Naive thymus-derived CD8-positive, alpha-beta T cell (primary cell): ENCODE measurements at regions not wholly inside any gene's neighbourhood (a gene's known extent, or its start where the extent isn't known, plus 50 kb on each side); places are given as distances from the start of the nearest gene placed in this dataset.
"Not testable (repeated sequence)": the region's sequence is repeated elsewhere in the genome, so short reads cannot be mapped to it uniquely, and the experiment has no call there.

Experiments
- ATAC-seq, 2 donors: fragments of 150-1000 bp; cut with Tn5 transposase in 1 of 2; sonication (Bioruptor Pico), chemical (Tn5 transposase) in 1 of 2; 1 replicate in 1 of 2; 2 replicates in 1 of 2; pipeline ENCODE4 v1.10.0; 2021; ENCODE audit warnings: mild to moderate bottlenecking in 2 of 2, moderate library complexity in 2 of 2
- POLR2A ChIA-PET: fragments of 350-600 bp; sonication (Branson Sonifier 250); formaldehyde crosslinking; loops from one replicate; lab custom pipeline; 2021; ENCODE audit warnings: antibody characterized with exemption; lab: Charles Lee
- DNase-seq, 10 donors: peaks; one replicate each; pipeline versions ENCODE4 v3.0.0 to v3.0.0-alpha.2; 2020 to 2022
- H3K27ac Mint-ChIP-seq, 10 donors: one replicate each; pipeline ENCODE4 v1.8.0; 2020 to 2022; ENCODE audit warnings: mild to moderate bottlenecking in 10 of 10, mixed read lengths in 10 of 10, moderate library complexity in 4 of 10, inconsistent platforms in 1 of 10
- H3K27me3 Mint-ChIP-seq, 5 donors: one replicate each; pipeline ENCODE4 v1.8.0; 2021 to 2022; ENCODE audit warnings: mixed read lengths in 5 of 5
- H3K36me3 Mint-ChIP-seq, 3 donors: one replicate each; pipeline ENCODE4 v1.8.0; 2020 to 2022; ENCODE audit warnings: mixed read lengths in 3 of 3, mild to moderate bottlenecking in 2 of 3, inconsistent platforms in 1 of 3
- H3K4me1 Mint-ChIP-seq, 4 donors: one replicate each; pipeline ENCODE4 v1.8.0; 2021 to 2022; ENCODE audit warnings: mixed read lengths in 4 of 4
- H3K4me3 Mint-ChIP-seq, 10 donors: one replicate each; pipeline ENCODE4 v1.8.0; 2020 to 2022; ENCODE audit warnings: mild to moderate bottlenecking in 10 of 10, mixed read lengths in 10 of 10, moderate library complexity in 6 of 10, inconsistent platforms in 1 of 10
- H3K9me3 Mint-ChIP-seq, 9 donors: one replicate each; pipeline ENCODE4 v1.8.0; 2020 to 2022; ENCODE audit warnings: mixed read lengths in 9 of 9, mild to moderate bottlenecking in 3 of 9, inconsistent platforms in 1 of 9, moderate library complexity in 1 of 9

GRCh38 chr7:51455086-51455485 is 138.5 kb upstream of the COBL start:
- POLR2A ChIA-PET: no interaction called here
- no peak overlapping the region for H3K4me3 Mint-ChIP-seq
- H3K27ac Mint-ChIP-seq: no peak overlapping the region
- peaks cover 0 to 6% (median 0%) of the 10 kb centered on the region in 5 donors for H3K27me3 Mint-ChIP-seq
- H3K9me3 Mint-ChIP-seq: peaks cover 0 to 6% (median 0%) of the 10 kb centered on the region in 9 donors
- DNase-seq (no peak), ATAC-seq (no peak)
- H3K4me1 Mint-ChIP-seq: no peaks in the 10 kb centered on the region
- H3K36me3 Mint-ChIP-seq: no peaks in the 10 kb centered on the region

GRCh38 chr7:51452694-51453093 is 136.1 kb upstream of the COBL start:
- POLR2A ChIA-PET: no interaction called here
- Mint-ChIP-seq H3K27me3 (peaks cover 0 to 11% (median 2%) of the 10 kb centered on the region in 5 donors), H3K4me3 (no peak overlapping the region), H3K27ac (no peak overlapping the region), H3K36me3 (no peaks in the 10 kb centered on the region), H3K4me1 (no peaks in the 10 kb centered on the region), H3K9me3 (peaks cover 0 to 8% (median 0%) of the 10 kb centered on the region in 9 donors)
- DNase-seq: no peak
- no peak for ATAC-seq

GRCh38 chr7:51451751-51452476 is 135.3 kb upstream of the COBL start:
- Mint-ChIP-seq H3K36me3 (no peaks in the 10 kb centered on the region), H3K27ac (no peak overlapping the region), H3K27me3 (peaks cover 0 to 11% (median 4%) of the 10 kb centered on the region in 5 donors), H3K9me3 (peaks cover 0 to 8% (median 0%) of the 10 kb centered on the region in 9 donors), H3K4me1 (no peaks in the 10 kb centered on the region), H3K4me3 (no peak overlapping the region)
- ATAC-seq: no peak
- DNase-seq: no peak
- POLR2A ChIA-PET: no interaction called here

GRCh38 chr7:51450541-51450940 is 133.9 kb upstream of the COBL start:
- DNase-seq (no peak), ATAC-seq (no peak)
- Mint-ChIP-seq H3K4me3 (no peak overlapping the region), H3K9me3 (peaks cover 0 to 8% (median 0%) of the 10 kb centered on the region in 9 donors), H3K27ac (no peak overlapping the region), H3K27me3 (peaks cover 0 to 12% (median 8%) of the 10 kb centered on the region in 5 donors), H3K4me1 (no peaks in the 10 kb centered on the region), H3K36me3 (no peaks in the 10 kb centered on the region)
- POLR2A ChIA-PET: no interaction called here

GRCh38 chr7:51446785-51447184 is 130.2 kb upstream of the COBL start:
- no peak overlapping the region for H3K27ac Mint-ChIP-seq
- H3K27me3 Mint-ChIP-seq: peaks cover 0 to 12% (median 9%) of the 10 kb centered on the region in 5 donors
- H3K4me3 Mint-ChIP-seq: no peak overlapping the region
- H3K36me3 Mint-ChIP-seq: peaks cover 0 to 11% (median 4%) of the 10 kb centered on the region in 3 donors
- H3K4me1 Mint-ChIP-seq: no peaks in the 10 kb centered on the region
- peaks cover 6 to 19% (median 11%) of the 10 kb centered on the region in 9 donors for H3K9me3 Mint-ChIP-seq
- ATAC-seq (no peak), DNase-seq (no peak)
- POLR2A ChIA-PET: no interaction called here

GRCh38 chr7:51446356-51446755 is 129.7 kb upstream of the COBL start:
- H3K27me3 Mint-ChIP-seq: peaks cover 0 to 12% (median 9%) of the 10 kb centered on the region in 5 donors
- ATAC-seq: no peak
- H3K4me3 Mint-ChIP-seq: no peak overlapping the region
- DNase-seq: no peak
- no peak overlapping the region for H3K27ac Mint-ChIP-seq
- H3K9me3 Mint-ChIP-seq: peaks cover 6 to 19% (median 11%) of the 10 kb centered on the region in 9 donors
- peaks cover 0 to 11% (median 4%) of the 10 kb centered on the region in 3 donors for H3K36me3 Mint-ChIP-seq
- POLR2A ChIA-PET: no interaction called here
- no peaks in the 10 kb centered on the region for H3K4me1 Mint-ChIP-seq

GRCh38 chr7:51444936-51445335 is 128.3 kb upstream of the COBL start:
- peaks cover 6 to 18% (median 11%) of the 10 kb centered on the region in 9 donors for H3K9me3 Mint-ChIP-seq
- POLR2A ChIA-PET: no interaction called here
- ATAC-seq (no peak), DNase-seq (no peak)
- peaks cover 0 to 12% (median 5%) of the 10 kb centered on the region in 5 donors for H3K27me3 Mint-ChIP-seq
- no peak overlapping the region for H3K27ac Mint-ChIP-seq
- no peak overlapping the region for H3K4me3 Mint-ChIP-seq
- peaks cover 0 to 11% (median 4%) of the 10 kb centered on the region in 3 donors for H3K36me3 Mint-ChIP-seq
- H3K4me1 Mint-ChIP-seq: no peaks in the 10 kb centered on the region

GRCh38 chr7:51430480-51431086 is 114.0 kb upstream of the COBL start:
- POLR2A ChIA-PET: no interaction called here
- Mint-ChIP-seq H3K4me1 (peaks cover 0 to 5% (median 1%) of the 10 kb centered on the region in 4 donors), H3K36me3 (no peaks in the 10 kb centered on the region), H3K27me3 (peaks cover 5 to 27% (median 11%) of the 10 kb centered on the region in 5 donors), H3K9me3 (peaks cover 0 to under 1% (median 0%) of the 10 kb centered on the region in 9 donors), H3K4me3 (peak overlapping the region in 1 of 10 donors; percentile 44), H3K27ac (no peak overlapping the region)
- ATAC-seq: no peak
- peak in 9 of 10 donors; percentile 11 to 67 (median 42) for DNase-seq

GRCh38 chr7:51428217-51428887 is 111.7 kb upstream of the COBL start:
- H3K36me3 Mint-ChIP-seq: no peaks in the 10 kb centered on the region
- H3K4me1 Mint-ChIP-seq: peaks cover 0 to 5% (median 1%) of the 10 kb centered on the region in 4 donors
- H3K27me3 Mint-ChIP-seq: peaks cover 5 to 25% (median 8%) of the 10 kb centered on the region in 5 donors
- no peak overlapping the region for H3K4me3 Mint-ChIP-seq
- no peak for ATAC-seq
- H3K9me3 Mint-ChIP-seq: no peaks in the 10 kb centered on the region
- no peak for DNase-seq
- no peak overlapping the region for H3K27ac Mint-ChIP-seq
- POLR2A ChIA-PET: no interaction called here

GRCh38 chr7:51426163-51426562 is 109.6 kb upstream of the COBL start:
- peaks cover 5 to 25% (median 8%) of the 10 kb centered on the region in 5 donors for H3K27me3 Mint-ChIP-seq
- ATAC-seq (no peak), DNase-seq (no peak)
- no peaks in the 10 kb centered on the region for H3K9me3 Mint-ChIP-seq
- no peak overlapping the region for H3K4me3 Mint-ChIP-seq
- POLR2A ChIA-PET: no interaction called here
- H3K4me1 Mint-ChIP-seq: peaks cover 0 to 4% (median 1%) of the 10 kb centered on the region in 4 donors
- no peaks in the 10 kb centered on the region for H3K36me3 Mint-ChIP-seq
- no peak overlapping the region for H3K27ac Mint-ChIP-seq

- DNase-seq, POLR2A ChIA-PET, H3K4me3 Mint-ChIP-seq, H3K36me3 Mint-ChIP-seq, ATAC-seq, H3K9me3 Mint-ChIP-seq, H3K4me1 Mint-ChIP-seq, H3K27ac Mint-ChIP-seq, H3K27me3 Mint-ChIP-seq: not testable (repeated sequence)
These were observed 93.3 kb upstream of the COBL start for GRCh38 chr7:51409934-51410333.

GRCh38 chr7:51397608-51398007 is 81.0 kb upstream of the COBL start:
- not testable (repeated sequence) for H3K4me3 Mint-ChIP-seq, ATAC-seq, H3K27ac Mint-ChIP-seq

GRCh38 chr7:51393003-51393402 is 76.4 kb upstream of the COBL start:
- POLR2A ChIA-PET, H3K27me3 Mint-ChIP-seq, H3K4me3 Mint-ChIP-seq, H3K27ac Mint-ChIP-seq, ATAC-seq, DNase-seq, H3K9me3 Mint-ChIP-seq, H3K4me1 Mint-ChIP-seq, H3K36me3 Mint-ChIP-seq: not testable (repeated sequence)

More at GRCh38 chr7:51397608-51398007, 81.0 kb upstream of the COBL start:
- H3K9me3 Mint-ChIP-seq, H3K27me3 Mint-ChIP-seq, H3K4me1 Mint-ChIP-seq, H3K36me3 Mint-ChIP-seq, POLR2A ChIA-PET, DNase-seq: not testable (repeated sequence)
